Coronary artery (tissue), 2 donors: ENCODE measurements at regions not wholly inside any gene's neighbourhood (a gene's known extent, or its start where the extent isn't known, plus 50 kb on each side); places are given as distances from the start of the nearest gene placed in this dataset.
A peak's percentile ranks its signal among the peaks of the same experiment; 100 is the strongest.

Experiments
- DNase-seq: peaks from one replicate; pipeline ENCODE4 v3.0.0-alpha.2; 2017; ENCODE audit warnings: low spot score
- H3K27ac ChIP-seq, 2 donors: fragments of 200-600 bp; sonication (generic); one replicate each; pipeline ENCODE4 v1.5.1; 2016 to 2019
- H3K4me3 ChIP-seq: fragments of 200-600 bp; sonication (generic); 2 replicates; pipeline ENCODE4 v1.5.1; 2016; ENCODE audit warnings: mild to moderate bottlenecking, moderate library complexity
- TF ChIP-seq, protein P1 (sequence below): fragments of 200-600 bp; sonication (generic); IDR thresholded peaks from one replicate; pipeline ENCODE4 v1.5.1; 2019; ENCODE audit warnings: antibody characterized with exemption

DNA sequence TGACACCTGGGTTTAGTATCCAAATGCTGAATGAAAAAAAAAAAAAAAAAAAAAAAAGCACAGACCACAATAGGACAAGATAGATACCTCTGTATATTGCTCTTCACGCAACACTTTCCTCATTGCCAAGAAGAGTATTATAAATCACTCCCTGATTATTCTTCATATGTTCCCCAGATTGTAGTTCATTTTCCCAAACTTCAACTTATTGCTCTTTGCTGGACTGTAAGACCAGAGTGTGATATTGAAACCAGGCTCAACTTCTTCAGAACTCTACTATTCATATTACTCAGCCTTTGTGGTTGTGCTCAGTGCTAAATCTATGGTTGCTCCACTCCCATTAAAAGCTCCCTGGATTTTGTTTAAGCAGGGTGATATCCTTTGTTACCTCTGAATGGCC, 180.4 kb downstream of the NTMT2 start:
- DNase-seq = no peak
- Histone ChIP-seq H3K4me3 (no peak overlapping the region), H3K27ac (no peak overlapping the region)
- TF ChIP-seq, protein P1, sequence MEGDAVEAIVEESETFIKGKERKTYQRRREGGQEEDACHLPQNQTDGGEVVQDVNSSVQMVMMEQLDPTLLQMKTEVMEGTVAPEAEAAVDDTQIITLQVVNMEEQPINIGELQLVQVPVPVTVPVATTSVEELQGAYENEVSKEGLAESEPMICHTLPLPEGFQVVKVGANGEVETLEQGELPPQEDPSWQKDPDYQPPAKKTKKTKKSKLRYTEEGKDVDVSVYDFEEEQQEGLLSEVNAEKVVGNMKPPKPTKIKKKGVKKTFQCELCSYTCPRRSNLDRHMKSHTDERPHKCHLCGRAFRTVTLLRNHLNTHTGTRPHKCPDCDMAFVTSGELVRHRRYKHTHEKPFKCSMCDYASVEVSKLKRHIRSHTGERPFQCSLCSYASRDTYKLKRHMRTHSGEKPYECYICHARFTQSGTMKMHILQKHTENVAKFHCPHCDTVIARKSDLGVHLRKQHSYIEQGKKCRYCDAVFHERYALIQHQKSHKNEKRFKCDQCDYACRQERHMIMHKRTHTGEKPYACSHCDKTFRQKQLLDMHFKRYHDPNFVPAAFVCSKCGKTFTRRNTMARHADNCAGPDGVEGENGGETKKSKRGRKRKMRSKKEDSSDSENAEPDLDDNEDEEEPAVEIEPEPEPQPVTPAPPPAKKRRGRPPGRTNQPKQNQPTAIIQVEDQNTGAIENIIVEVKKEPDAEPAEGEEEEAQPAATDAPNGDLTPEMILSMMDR = no peak

- Histone ChIP-seq H3K27ac (no peak overlapping the region), H3K4me3 (no peak overlapping the region)
- TF ChIP-seq, protein P1 = no peak
- no peak for DNase-seq
Observed at GRCh38 chr1:170332801-170333200, 187.0 kb downstream of the NTMT2 start.

GRCh38 chr1:170337413-170337994, 191.7 kb downstream of the NTMT2 start:
- no peak for DNase-seq
- no peak overlapping the region for H3K27ac ChIP-seq
- TF ChIP-seq, protein P1 = no peak
- no peak overlapping the region for H3K4me3 ChIP-seq

DNA sequence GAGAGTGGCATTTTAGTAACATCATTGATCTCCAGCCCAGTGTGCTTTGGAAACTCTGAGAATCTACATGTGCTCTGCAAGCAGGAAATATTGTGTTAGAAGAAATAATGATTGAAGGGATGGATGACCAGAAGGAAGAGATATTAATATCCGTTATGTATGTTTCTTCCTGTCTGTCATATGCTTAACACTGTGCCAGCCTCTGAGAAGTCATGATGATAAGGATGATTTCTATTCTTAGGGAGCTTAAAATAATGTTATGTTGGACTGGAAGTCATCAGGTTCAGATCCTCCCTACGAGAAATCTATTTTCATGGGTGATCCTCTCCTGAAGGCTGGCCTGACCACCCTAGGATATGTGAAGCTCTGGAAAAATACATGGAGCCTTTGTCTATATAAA, 192.4 kb upstream of the GORAB start:
- H3K27ac ChIP-seq = no peak overlapping the region
- DNase-seq = no peak
- TF ChIP-seq, protein P1 = no peak
- H3K4me3 ChIP-seq = no peak overlapping the region

DNA sequence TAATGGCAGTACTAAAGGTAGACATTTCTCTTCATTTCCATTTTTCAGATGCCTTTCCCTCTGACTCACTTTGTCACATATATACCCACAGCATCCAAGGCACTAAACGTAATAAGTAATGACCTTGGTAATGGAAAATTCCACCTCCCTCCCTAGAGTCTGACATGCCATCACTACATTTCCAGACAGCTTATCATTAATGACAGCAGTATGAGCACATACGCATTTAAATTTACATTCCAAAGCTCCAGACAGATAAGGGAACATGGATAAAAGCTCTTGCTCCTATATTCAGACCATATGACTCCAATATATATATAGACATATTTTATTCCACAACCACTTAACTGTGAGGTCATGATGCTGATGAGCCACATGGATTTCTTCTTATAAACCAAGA, 191.7 kb upstream of the GORAB start:
- Histone ChIP-seq H3K27ac (no peak overlapping the region), H3K4me3 (no peak overlapping the region)
- TF ChIP-seq, protein P1 = no peak
- DNase-seq = no peak

- Histone ChIP-seq H3K27ac (peak overlapping the region in 1 of 2 donors; percentile 44), H3K4me3 (no peak overlapping the region)
- DNase-seq = no peak
- TF ChIP-seq, protein P1 = no peak
Observed at GRCh38 chr1:170351366-170351946, 180.5 kb upstream of the GORAB start.

- TF ChIP-seq, protein P1 = no peak
- H3K4me3 ChIP-seq = no peak overlapping the region
- H3K27ac ChIP-seq = peak overlapping the region in 1 of 2 donors; percentile 53
- no peak for DNase-seq
Observed at GRCh38 chr1:170354246-170354645, 177.7 kb upstream of the GORAB start.
